NCI-H2029 (cell line): ENCODE measurements at regions not wholly inside any gene's neighbourhood (a gene's known extent, or its start where the extent isn't known, plus 50 kb on each side); places are given as distances from the start of the nearest gene placed in this dataset.
"Not testable (repeated sequence)": the region's sequence is repeated elsewhere in the genome, so short reads cannot be mapped to it uniquely, and the experiment has no call there.

ENCODE experiments used
- DNase-seq: peaks from one replicate; lab custom pipeline; 2025; lab: John Stamatoyannopoulos, UW

DNA sequence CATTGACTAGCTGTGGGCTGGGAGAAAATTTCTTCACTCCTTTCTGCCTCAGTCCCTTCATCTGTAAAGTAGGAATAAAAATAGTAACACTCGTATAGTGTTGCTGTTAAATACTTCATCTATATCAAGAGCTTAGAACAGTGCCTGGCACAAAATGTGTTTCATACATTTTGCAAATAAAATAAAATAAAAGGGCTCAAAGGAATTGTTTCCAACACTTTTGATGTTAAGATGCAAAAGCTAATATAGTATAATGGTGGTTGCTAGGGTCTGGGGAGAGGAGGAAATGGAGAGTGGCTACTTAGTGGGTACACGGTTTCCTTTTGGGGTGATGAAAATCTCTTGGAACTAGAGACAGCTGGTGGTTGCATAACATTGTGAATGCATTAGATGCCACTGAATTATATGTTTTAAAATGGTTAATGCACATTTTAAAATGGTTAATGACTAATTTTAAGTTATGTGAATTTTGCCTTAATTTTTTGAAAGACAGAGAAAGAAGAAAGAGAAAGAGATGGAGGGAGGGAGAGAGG is 542.1 kb upstream of the ID2 start:
- no peak for DNase-seq

DNA sequence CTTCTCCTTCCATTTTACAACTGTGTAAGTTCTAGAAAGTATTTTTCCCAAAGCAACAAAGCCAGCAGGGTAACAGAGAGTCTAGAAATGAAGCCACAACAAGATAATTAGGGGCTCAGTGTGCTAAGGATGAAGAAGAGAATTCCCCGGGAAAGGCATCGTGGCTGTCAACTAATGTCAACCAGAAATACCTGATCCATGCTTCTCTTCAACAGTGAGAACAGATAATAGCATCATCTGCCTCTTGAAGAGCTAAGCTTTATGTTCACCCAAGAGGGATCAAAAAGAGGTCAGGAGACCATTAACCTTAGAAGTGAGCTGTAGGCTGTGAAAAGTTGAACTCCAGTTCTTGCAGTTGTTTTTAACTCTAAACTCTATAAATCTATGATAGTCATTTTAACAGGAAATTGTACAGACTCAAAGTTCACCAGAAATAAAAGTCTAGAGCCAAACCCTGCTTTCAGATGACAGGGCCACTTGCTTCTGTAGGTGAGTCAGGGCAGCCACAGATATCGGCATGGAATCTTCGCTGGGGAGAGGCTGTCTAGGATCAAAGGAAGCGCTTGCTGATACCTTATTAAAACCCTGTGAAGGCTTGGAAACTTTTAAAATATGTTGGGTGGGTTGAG is 540.7 kb upstream of the ID2 start:
- DNase-seq, result no peak

DNA sequence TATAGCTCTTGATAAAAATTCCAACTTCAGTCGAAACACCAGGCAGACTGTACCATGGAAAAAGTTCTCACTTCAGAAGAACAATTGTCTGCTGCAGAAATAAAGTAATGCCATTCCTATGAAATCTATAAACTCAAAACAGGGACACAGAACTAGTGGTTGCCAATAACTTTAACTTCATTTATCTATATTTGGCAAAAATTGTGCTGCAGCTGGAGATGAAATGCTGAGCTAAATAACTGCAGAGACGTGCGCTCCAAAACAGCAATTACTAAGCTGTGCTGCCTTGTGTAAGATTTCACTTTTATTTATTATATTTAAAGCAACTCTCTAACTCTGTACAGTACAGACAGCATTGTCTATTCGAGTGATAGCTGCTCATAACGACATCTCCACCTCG is 540.1 kb upstream of the ID2 start:
- no peak for DNase-seq

DNA sequence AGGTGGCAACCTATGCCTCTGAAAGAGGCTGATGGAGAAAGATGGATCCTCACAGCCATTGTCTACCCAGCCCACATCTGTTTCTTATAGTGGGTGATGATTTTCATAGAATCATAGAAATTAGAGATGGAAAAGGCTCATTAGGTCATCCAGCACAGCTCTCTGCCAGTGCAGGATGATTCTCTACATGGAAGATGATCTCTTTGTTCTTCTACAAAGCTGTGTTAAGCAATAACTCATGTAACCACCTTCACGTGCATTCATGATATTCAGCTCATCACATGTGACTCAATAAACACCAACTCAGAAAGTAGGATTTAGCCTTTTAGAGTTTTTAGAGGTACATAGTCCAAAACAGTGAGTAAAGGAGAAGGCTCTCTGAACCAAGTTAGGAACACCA is 539.4 kb upstream of the ID2 start:
- no peak for DNase-seq

GRCh38 chr2:8144131-8144631 is 537.7 kb upstream of the ID2 start:
- no peak for DNase-seq

DNA sequence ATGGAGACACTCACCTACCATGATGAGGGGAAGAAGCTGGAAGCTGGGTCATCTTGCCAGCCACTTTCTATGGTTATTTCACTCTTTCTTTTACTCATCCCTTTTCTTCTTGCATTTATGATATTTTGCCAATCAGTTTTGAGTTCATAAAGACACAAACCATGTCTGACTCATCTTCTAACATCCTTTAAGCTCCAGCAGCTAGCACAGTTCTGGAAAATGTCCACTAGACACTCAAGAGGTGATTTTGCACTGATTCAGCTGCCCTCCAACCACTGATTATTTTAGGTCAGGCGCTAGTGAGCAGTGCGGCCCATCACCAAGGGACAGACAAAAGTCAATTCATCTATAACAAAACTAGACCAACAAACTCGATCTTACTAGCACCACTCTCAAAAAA is 537.1 kb upstream of the ID2 start:
- DNase-seq, result no peak

DNA sequence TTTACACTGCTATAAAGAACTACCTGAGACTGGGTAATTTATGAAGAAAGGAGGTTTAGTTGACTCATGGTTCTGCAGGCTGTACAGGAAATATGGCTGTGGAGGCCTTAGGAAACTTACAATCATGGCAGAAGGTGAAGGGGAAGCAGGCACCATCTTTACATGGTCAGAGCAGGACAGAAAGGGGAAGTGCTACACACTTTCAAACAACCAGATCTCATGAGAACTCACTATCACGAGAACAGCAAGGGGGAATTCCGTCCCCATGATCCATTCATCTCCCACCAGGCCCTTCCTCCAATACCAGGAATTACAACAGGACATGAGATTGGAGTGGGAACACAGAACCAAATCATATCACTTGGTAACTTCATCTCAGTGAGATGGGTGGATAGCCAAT is 536.5 kb upstream of the ID2 start:
- DNase-seq, result not testable (repeated sequence)

GRCh38 chr2:8146132-8147005 is 535.5 kb upstream of the ID2 start:
- peak; percentile 55 for DNase-seq

GRCh38 chr2:8148260-8149006 is 533.4 kb upstream of the ID2 start:
- no peak for DNase-seq

GRCh38 chr2:8149007-8149405 is 532.9 kb upstream of the ID2 start:
- no peak for DNase-seq

DNA sequence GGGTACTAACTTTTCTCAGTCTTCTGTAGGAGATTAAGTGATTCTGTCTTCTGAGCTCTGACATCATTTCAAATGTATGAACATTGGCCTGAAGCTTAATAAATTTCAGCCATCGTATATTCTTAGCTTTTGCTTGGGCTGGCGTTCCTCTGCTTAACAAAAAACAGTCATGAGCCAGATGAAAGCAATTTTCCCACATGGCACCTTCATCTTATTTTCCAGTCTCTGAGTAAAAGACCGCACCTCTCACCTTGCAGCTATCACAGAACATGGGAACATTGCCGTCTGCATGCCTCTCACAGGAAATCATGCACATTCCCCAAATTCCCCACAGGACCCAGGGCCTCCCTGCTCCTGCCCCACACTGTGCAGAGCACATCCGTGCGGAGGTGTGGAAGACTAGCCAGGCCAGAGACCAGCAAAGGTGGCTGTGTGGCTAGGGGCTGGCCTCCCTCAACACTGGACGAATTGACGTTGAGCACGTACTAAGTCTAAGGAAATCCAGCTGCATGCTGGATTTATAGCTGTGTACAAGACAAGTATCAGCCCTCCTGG is 531.8 kb upstream of the ID2 start:
- DNase-seq, result no peak

DNA sequence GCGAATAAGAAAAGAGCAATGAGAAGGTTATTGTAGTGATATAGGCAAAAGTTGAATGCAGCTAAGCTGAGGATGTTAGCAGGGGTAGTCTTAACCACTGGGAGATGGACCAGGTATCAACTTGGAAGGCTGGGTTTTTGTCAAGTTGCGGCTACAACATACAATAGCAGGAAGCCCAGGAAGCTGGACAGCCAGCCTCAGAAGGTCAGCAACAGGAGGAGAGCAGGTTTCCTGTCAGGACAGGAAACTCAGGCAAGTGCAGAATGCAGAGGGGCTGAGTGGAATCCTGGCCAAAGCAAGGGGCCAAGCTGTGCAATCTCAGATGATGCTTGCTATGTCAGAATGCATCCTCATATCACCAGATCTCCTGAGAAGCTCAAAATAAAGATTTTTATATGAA is 530.0 kb upstream of the ID2 start:
- DNase-seq, result no peak

GRCh38 chr2:8152392-8153257 is 529.2 kb upstream of the ID2 start:
- no peak for DNase-seq

DNA sequence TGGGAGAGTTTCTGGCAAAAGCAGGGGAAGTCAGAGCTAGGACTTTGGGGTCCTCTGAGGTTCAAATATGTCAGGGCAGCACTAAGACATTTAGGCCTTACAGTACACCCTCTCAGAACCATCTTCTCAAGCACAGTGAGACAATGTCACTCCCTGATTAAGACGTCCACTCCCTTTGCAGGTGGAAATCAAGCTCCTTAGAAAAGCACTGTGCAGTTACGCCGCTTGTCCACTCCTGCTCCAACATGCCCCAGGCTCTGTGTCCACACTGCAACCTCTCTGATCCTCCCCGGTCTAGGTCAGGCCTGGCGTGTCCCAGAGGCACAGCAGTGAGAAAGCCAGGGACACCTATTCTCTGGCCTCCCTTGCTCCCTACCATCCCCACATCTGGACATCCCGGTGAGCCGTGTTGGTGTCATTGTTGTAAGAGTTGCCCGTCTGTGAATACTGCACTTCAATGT is 528.6 kb upstream of the ID2 start:
- DNase-seq, result no peak

DNA sequence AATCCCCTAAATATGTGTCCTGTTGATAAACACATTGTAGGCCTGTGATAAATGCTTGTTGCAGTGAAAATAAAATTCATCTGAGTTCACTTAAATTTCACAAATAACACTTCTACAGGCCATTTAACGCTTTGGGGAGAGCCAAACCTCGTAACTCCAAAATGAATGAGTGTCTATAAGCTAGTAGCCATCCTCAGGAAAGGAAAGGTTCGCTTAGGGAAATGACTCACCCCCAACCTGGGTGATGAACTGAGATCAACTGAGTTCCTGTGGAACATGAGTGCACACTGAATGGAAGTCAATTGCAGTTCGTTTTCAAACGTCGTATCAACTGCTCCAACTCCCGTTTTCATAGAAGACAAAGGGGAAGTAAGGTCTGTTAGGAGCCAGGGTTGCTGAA is 527.6 kb upstream of the ID2 start:
- DNase-seq, result no peak

GRCh38 chr2:8154936-8155335 is 526.9 kb upstream of the ID2 start:
- no peak for DNase-seq

DNA sequence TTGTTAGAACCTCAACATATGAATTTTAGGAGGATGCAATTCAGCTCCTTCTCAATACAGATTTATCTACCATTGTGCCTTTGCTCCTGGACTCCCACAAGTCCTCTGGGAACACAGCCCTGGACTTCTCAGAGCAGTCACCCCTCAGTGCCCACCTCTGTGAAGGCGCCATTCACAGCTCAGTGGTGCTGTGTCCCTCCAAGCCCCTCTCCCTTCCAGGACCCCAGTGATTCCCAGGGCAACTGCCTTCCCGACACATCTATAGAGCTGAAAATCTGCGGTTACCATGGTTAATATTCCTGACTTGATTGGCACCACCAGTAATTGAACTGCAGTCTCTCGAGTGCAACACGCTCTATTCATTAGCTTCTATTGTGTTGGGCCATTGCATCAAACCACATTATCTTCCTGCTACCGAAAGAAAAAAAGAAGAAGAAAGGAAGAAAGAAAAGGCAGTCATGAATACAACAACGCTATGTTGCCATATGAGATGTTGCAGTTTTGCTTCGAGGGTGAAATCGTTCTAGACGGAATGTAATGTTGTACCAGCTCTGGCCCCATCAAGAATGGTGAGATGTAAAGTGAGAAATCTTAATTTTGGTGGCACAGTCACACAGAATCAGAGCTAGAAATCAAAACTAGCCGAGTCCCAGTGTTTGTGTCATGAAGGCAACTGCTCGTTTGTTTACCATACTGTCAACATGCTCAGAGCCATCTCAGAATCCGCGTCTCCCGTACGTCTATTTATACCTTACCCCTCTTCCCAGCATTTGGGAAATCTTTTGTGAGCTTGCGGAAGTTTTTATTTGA is 524.0 kb upstream of the ID2 start:
- DNase-seq, result no peak

DNA sequence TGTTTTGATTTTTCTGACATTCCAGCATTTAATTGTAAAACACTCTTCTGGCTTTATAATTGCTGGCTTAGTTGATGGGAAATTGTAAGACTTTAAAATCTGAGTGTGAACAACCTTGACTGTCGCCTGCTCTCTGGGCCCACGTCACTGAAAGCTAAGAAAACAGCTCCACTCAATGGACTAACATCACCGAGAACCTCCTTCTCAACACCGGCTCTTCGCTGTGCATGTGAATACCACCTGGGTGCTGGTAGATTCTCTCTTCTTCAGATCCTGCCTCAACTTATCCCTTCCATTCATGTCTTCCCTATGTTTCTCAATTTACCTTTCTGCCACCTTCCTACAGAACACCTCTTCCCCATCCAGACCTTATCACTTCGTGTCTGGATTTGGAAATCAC is 523.1 kb upstream of the ID2 start:
- no peak for DNase-seq

GRCh38 chr2:8159211-8159965 is 522.5 kb upstream of the ID2 start:
- DNase-seq, result no peak
